IPS-20b (cell line): ENCODE measurements at regions not wholly inside any gene's neighbourhood (a gene's known extent, or its start where the extent isn't known, plus 50 kb on each side); places are given as distances from the start of the nearest gene placed in this dataset.

Experiments
- H3K27ac ChIP-seq: one replicate; pipeline ENCODE4 v1.5.1; 2013; ENCODE audit warnings: low read length
- H3K27me3 ChIP-seq: 2 replicates; pipeline ENCODE4 v1.6.1; 2013; ENCODE audit warnings: mild to moderate bottlenecking, low read length, inconsistent platforms; ENCODE audit not compliant: insufficient read depth
- H3K36me3 ChIP-seq: 2 replicates; pipeline ENCODE4 v1.6.1; 2013; ENCODE audit warnings: low read depth, mild to moderate bottlenecking, inconsistent platforms, low read length, moderate library complexity; ENCODE audit not compliant: insufficient read depth
- H3K4me1 ChIP-seq: 2 replicates; pipeline ENCODE4 v1.6.1; 2013; ENCODE audit warnings: mild to moderate bottlenecking, control low read depth, inconsistent platforms, low read length, moderate library complexity; ENCODE audit not compliant: insufficient read depth
- H3K4me3 ChIP-seq: 2 replicates; pipeline ENCODE4 v1.5.1; 2013; ENCODE audit warnings: mild to moderate bottlenecking, low read length, inconsistent platforms
- H3K9ac ChIP-seq: 2 replicates; pipeline ENCODE4 v1.6.1; 2013; ENCODE audit warnings: low read depth, mild to moderate bottlenecking, inconsistent platforms, low read length, moderate library complexity
- H3K9me3 ChIP-seq: 2 replicates; pipeline ENCODE4 v1.6.1; 2013; ENCODE audit warnings: mild to moderate bottlenecking, low read depth, low read length, inconsistent platforms; ENCODE audit not compliant: insufficient read depth

- H3K27ac ChIP-seq: no peak overlapping the region
- H3K4me1 ChIP-seq: peaks cover 7% of the 10 kb centered on the region; the same call in 1 of the 2 replicates
- H3K36me3 ChIP-seq: no peaks in the 10 kb centered on the region
- no peak overlapping the region for H3K4me3 ChIP-seq
- H3K27me3 ChIP-seq: no peaks in the 10 kb centered on the region
- no peaks in the 10 kb centered on the region for H3K9me3 ChIP-seq
- H3K9ac ChIP-seq: 0 out of 2 replicates have a peak overlapping the region, but pooled peaks have one; percentile 49
Observed at GRCh38 chr2:5507367-5507766, 184.8 kb upstream of the SOX11 start.

DNA sequence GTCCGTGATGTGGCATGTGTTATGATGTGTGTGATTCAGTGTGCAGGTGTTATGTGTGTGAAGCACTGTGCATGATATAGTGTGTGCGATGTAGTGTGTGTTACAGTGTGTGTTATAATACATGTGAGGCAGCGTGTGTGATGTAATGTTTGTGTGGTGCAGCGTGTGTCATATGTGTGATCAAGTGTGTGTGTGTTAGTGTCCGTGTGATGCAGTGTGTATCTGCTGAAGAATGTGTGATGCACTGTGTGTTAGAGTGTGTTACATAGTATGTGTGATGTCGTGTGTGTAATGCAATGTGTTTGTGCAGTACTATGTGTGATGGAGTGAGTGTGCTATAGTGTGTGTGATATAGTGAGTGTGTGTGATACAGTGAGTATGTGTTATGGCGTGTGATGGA, 182.8 kb upstream of the SOX11 start:
- Histone ChIP-seq H3K27ac (no peak overlapping the region), H3K4me1 (peaks cover 7% of the 10 kb centered on the region; the same call in 1 of the 2 replicates), H3K9me3 (no peaks in the 10 kb centered on the region), H3K36me3 (no peaks in the 10 kb centered on the region), H3K4me3 (no peak overlapping the region), H3K27me3 (no peaks in the 10 kb centered on the region), H3K9ac (no peak overlapping the region)

- Histone ChIP-seq H3K36me3 (no peaks in the 10 kb centered on the region), H3K27me3 (no peaks in the 10 kb centered on the region), H3K4me3 (no peak overlapping the region), H3K9me3 (no peaks in the 10 kb centered on the region), H3K9ac (no peak overlapping the region), H3K4me1 (peaks cover 7% of the 10 kb centered on the region; the same call in 1 of the 2 replicates), H3K27ac (no peak overlapping the region)
Observed at GRCh38 chr2:5510082-5510481, 182.1 kb upstream of the SOX11 start.

DNA sequence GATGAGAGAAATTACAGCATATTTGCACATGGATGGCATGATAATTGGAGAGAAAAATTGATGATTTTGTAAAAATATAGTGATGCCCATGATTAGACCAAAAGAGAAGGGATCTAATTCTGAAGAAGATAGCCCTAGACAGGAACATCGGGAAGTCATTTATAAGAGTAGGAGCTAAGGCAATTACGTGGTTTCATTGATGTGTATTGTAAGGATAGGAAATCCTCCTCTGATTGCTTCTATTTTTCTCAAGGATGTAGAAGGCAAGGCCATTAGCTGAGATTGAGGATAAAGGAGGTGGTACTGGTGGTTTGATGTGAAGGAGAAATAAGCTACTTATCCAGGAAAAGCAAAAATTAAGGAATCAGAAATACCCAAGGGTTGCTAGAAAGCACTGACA, 176.5 kb upstream of the SOX11 start:
- no peaks in the 10 kb centered on the region for H3K27me3 ChIP-seq
- 0 out of 2 replicates have a peak, but pooled peaks cover 3% of the 10 kb centered on the region for H3K4me1 ChIP-seq
- no peak overlapping the region for H3K4me3 ChIP-seq
- no peak overlapping the region for H3K9ac ChIP-seq
- H3K36me3 ChIP-seq: no peaks in the 10 kb centered on the region
- no peaks in the 10 kb centered on the region for H3K9me3 ChIP-seq
- no peak overlapping the region for H3K27ac ChIP-seq

DNA sequence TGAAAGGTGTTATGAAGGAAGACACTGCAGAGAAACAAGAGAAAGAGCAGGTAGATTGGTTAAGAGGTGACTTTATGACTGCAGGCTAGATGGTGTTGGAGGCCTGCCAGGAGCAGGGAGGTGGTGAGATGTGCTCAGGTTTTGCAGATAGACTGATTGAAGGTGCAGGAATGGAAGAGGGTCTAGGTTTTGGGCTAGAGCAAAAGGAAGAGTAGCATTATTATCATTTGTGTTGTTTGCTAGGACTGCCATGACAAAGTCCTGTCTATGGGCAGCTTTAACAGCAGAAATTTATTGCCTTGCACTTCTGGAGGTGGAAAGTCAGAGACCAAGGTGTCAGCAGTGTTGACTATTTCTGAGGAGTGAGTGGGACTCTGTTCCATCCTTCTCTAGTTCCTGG, 172.9 kb upstream of the SOX11 start:
- Histone ChIP-seq H3K27me3 (no peaks in the 10 kb centered on the region), H3K36me3 (no peaks in the 10 kb centered on the region), H3K9ac (no peak overlapping the region)

GRCh38 chr2:5520463-5520972, 171.7 kb upstream of the SOX11 start:
- Histone ChIP-seq H3K4me3 (no peak overlapping the region), H3K36me3 (no peaks in the 10 kb centered on the region), H3K9me3 (no peaks in the 10 kb centered on the region), H3K9ac (no peak overlapping the region), H3K27me3 (no peaks in the 10 kb centered on the region), H3K27ac (no peak overlapping the region), H3K4me1 (0 out of 2 replicates have a peak, but pooled peaks cover 3% of the 10 kb centered on the region)

More for the DNA sequence above, 172.9 kb upstream of the SOX11 start:
- Histone ChIP-seq H3K4me1 (0 out of 2 replicates have a peak, but pooled peaks cover 3% of the 10 kb centered on the region), H3K4me3 (no peak overlapping the region), H3K9me3 (no peaks in the 10 kb centered on the region), H3K27ac (no peak overlapping the region)

- Histone ChIP-seq H3K9ac (no peak overlapping the region), H3K27ac (no peak overlapping the region), H3K36me3 (no peaks in the 10 kb centered on the region), H3K4me1 (0 out of 2 replicates have a peak, but pooled peaks cover 3% of the 10 kb centered on the region), H3K27me3 (no peaks in the 10 kb centered on the region), H3K4me3 (no peak overlapping the region), H3K9me3 (no peaks in the 10 kb centered on the region)
Observed at GRCh38 chr2:5521461-5521860, 170.7 kb upstream of the SOX11 start.

GRCh38 chr2:5524551-5524950, 167.6 kb upstream of the SOX11 start:
- Histone ChIP-seq H3K9me3 (no peaks in the 10 kb centered on the region), H3K27ac (no peak overlapping the region), H3K27me3 (no peaks in the 10 kb centered on the region), H3K4me1 (0 out of 2 replicates have a peak, but pooled peaks cover 3% of the 10 kb centered on the region), H3K9ac (no peak overlapping the region), H3K36me3 (no peaks in the 10 kb centered on the region), H3K4me3 (no peak overlapping the region)

DNA sequence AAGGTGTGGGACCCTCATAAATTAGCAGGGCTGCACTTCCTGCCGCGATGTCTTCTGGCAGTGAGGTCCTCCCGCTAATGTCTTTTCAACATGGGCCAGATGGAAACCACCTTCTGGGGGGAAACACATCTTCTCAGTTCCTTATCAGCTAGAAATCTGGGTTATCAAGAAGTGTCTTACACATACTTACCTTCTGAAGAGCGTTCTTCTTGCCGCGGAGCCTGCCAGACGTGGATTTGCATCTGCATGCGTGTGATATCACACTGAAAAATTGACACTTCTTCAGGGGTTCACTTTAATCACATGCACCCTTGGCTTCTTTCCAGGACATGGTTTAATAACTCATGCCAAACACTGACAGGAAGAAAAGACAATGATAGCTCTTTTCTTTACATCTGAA, 163.5 kb upstream of the SOX11 start:
- H3K27ac ChIP-seq: no peak overlapping the region
- no peaks in the 10 kb centered on the region for H3K27me3 ChIP-seq
- H3K4me1 ChIP-seq: no peaks in the 10 kb centered on the region
- H3K4me3 ChIP-seq: no peak overlapping the region
- H3K9me3 ChIP-seq: no peaks in the 10 kb centered on the region
- H3K9ac ChIP-seq: no peak overlapping the region
- no peaks in the 10 kb centered on the region for H3K36me3 ChIP-seq

- H3K27ac ChIP-seq: no peak overlapping the region
- no peak overlapping the region for H3K9ac ChIP-seq
- no peaks in the 10 kb centered on the region for H3K36me3 ChIP-seq
- no peaks in the 10 kb centered on the region for H3K27me3 ChIP-seq
- H3K4me1 ChIP-seq: no peaks in the 10 kb centered on the region
- H3K9me3 ChIP-seq: no peaks in the 10 kb centered on the region
- no peak overlapping the region for H3K4me3 ChIP-seq
Observed at GRCh38 chr2:5530011-5530696, 162.0 kb upstream of the SOX11 start.

GRCh38 chr2:5535301-5535700, 156.9 kb upstream of the SOX11 start:
- Histone ChIP-seq H3K9me3 (no peaks in the 10 kb centered on the region), H3K27me3 (no peaks in the 10 kb centered on the region), H3K27ac (no peak overlapping the region), H3K9ac (no peak overlapping the region), H3K4me1 (peaks cover 16% of the 10 kb centered on the region; the same call in 1 of the 2 replicates), H3K36me3 (no peaks in the 10 kb centered on the region), H3K4me3 (no peak overlapping the region)

- Histone ChIP-seq H3K9ac (no peak overlapping the region), H3K27me3 (no peaks in the 10 kb centered on the region), H3K27ac (no peak overlapping the region), H3K4me3 (no peak overlapping the region), H3K9me3 (no peaks in the 10 kb centered on the region), H3K4me1 (peaks cover 16% of the 10 kb centered on the region; the same call in 1 of the 2 replicates), H3K36me3 (no peaks in the 10 kb centered on the region)
Observed at GRCh38 chr2:5537180-5537688, 154.9 kb upstream of the SOX11 start.
